DOHH2 (cell line): ENCODE measurements at regions not wholly inside any gene's neighbourhood (a gene's known extent, or its start where the extent isn't known, plus 50 kb on each side); places are given as distances from the start of the nearest gene placed in this dataset.

Source experiments
- EZH2phosphoT487 ChIP-seq: fragments of 200-600 bp; sonication (generic); IDR thresholded peaks from 2 replicates; pipeline ENCODE4 v1.6.1; 2017; ENCODE audit warnings: borderline replicate concordance, mild to moderate bottlenecking, antibody characterized with exemption, low read length, moderate library complexity, mixed read lengths
- TF ChIP-seq, protein P1 (sequence below): fragments of 200-600 bp; sonication (generic); IDR thresholded peaks from one replicate; pipeline ENCODE4 v1.5.1; 2014; ENCODE audit warnings: antibody characterized with exemption, mild to moderate bottlenecking, low read depth, low read length; ENCODE audit not compliant: poor library complexity, severe bottlenecking

DNA sequence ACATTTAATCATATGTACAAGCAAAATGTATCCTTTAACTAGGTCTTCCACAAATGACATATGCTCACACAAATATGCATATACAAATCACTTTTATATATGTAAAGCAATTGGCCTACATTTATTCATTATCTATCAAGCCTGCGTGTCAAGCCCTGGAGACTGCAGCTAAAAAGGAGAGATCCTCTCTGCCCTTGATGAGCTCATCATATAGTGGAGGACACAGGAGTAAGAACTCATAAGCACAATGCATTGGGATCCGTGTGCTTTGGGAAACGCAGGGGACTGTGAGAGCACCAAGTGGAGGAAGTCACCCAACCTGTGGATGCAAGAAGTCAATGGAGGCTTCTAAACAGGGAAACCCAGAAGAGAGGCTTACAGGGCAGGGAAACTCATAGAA lies 735.7 kb downstream of the BCL11B start:
- TF ChIP-seq, protein P1, sequence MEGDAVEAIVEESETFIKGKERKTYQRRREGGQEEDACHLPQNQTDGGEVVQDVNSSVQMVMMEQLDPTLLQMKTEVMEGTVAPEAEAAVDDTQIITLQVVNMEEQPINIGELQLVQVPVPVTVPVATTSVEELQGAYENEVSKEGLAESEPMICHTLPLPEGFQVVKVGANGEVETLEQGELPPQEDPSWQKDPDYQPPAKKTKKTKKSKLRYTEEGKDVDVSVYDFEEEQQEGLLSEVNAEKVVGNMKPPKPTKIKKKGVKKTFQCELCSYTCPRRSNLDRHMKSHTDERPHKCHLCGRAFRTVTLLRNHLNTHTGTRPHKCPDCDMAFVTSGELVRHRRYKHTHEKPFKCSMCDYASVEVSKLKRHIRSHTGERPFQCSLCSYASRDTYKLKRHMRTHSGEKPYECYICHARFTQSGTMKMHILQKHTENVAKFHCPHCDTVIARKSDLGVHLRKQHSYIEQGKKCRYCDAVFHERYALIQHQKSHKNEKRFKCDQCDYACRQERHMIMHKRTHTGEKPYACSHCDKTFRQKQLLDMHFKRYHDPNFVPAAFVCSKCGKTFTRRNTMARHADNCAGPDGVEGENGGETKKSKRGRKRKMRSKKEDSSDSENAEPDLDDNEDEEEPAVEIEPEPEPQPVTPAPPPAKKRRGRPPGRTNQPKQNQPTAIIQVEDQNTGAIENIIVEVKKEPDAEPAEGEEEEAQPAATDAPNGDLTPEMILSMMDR, result no peak
- no peak for TF ChIP-seq EZH2phosphoT487
